HG03103 (cell line): ENCODE measurements at regions not wholly inside any gene's neighbourhood (a gene's known extent, or its start where the extent isn't known, plus 50 kb on each side); places are given as distances from the start of the nearest gene placed in this dataset.
A peak's percentile ranks its signal among the peaks of the same experiment; 100 is the strongest.
"Not testable (repeated sequence)": the region's sequence is repeated elsewhere in the genome, so short reads cannot be mapped to it uniquely, and the experiment has no call there.

Source experiments
- ATAC-seq: cut with Tn5 transposase; IDR thresholded peaks from one replicate; pipeline ENCODE4 v1.9.1; 2021; ENCODE audit warnings: low read depth; ENCODE audit not compliant: unreplicated experiment

DNA sequence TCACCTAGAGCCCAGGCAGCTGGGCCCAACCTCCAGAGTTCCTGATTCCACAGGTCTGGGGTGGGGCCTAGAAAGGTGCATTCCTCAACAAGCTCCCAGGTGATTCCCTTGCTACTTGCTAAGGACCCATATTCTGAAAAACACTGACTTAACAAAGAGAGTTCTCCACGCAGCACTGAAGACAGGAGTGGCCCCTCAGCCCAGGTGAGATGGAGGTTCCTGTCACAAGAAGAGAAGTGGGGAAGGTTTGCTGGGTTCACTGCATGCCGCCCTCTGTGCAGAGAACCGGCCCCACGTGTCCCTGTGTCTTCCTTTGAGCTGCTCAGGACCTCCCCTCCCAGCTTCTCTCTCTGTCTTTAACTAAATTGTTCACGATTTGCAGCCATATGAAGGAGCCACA lies 201.4 kb upstream of the DDX18 start:
- ATAC-seq: no peak

DNA sequence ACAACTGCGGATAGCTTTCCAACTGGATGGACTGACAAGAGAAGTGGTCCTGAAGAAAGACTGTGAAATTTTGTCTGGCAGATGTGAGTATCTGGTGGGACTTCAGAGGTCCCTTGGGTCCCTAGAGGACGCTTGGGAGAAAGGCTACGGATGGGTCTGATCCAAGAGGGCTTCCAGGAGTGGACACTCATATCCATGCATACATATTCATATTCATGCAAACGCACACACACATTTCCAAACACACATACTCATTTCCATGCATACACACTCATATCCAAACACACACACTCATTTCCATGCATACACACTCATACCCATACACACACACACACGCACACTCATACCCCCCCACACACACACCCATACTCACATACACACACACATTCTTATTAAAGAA lies 200.2 kb upstream of the DDX18 start:
- no peak for ATAC-seq

DNA sequence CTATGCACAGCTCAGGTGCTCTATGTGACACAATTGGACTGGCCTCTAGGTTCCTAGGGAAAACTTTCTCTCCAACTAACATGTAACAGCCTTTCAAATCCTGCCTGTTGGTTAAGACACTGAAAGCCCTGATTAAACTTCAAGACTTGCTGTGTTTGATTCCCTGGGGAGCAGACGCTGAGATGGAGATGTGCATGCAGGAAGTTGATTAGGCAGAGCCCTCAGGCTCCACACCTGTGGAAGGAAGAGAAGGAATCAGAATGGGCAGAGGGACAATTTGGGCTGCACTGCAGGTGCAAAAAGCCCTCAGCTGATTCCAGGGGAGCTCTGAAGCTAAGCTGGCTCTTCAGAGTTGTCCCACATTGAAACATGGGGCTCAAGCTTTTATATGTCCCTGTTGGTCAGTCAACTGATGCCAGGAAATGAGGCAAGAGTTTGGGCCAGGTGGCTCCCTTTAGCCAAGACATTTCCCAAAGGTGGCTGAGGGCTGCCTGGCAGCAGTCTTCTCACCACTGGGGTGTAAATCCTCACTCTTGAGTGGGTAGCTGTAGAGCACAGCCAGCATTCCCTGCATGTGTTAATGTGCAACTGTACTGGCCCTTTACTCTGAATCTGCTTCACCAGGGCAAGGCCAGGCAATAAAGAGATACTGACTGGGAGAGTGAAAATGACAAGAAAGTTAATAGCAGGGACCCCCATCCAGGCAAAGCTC lies 199.5 kb upstream of the DDX18 start:
- ATAC-seq: no peak

DNA sequence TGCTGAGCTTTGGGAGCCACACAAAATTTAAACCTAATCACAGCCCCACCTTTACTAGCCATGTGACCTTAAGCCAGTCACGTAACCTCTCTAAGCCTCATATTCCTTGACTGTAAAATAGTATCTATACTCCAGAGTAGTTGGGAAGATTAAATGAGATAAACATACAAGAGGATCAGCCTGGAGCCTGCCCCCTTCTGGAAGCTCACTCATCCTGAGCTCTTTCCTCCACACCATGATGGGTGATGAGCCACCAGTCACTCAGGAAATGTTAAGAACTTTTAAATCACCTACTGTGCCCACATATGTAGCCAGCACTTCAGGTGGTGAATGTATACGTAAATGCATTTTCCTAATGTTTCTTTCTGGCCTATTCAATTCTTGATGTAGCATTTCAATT lies 195.9 kb upstream of the DDX18 start:
- ATAC-seq: no peak

DNA sequence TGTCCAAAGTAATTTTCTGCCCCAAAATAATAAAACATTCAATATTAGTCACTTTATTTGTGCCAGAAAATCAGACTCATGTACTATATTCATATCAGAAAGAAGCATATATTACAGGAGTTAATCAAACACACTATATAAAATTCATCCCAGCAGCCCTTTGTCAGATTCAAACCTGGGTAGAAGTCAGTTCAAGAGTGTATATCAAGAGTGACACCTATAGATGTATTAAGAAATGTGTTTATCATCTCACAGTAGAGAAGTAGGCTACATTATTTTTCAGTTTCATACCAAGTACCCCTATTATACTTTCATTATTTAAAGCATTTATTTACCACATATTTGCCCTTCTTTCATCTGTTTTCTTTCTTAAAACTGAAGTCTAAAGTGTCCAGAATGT lies 193.2 kb upstream of the DDX18 start:
- no peak for ATAC-seq

DNA sequence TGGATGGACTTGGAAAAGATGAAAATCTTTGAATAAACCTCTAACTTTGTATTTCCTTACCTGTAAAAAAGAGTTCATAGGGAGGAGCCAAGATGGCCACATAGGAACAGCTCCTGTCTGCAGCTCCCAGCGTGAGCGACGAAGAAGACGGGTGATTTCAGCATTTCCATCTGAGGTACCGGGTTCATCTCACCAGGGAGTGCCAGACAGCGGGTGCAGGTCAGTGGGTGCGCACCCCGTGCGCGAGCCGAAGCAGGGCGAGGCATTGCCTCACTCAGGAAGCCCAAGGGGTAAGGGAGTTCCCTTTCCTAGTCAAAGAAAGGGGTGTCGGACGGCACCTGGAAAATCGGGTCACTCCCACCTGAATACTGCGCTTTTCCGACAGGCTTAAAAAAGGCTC lies 191.3 kb upstream of the DDX18 start:
- ATAC-seq: not testable (repeated sequence)

DNA sequence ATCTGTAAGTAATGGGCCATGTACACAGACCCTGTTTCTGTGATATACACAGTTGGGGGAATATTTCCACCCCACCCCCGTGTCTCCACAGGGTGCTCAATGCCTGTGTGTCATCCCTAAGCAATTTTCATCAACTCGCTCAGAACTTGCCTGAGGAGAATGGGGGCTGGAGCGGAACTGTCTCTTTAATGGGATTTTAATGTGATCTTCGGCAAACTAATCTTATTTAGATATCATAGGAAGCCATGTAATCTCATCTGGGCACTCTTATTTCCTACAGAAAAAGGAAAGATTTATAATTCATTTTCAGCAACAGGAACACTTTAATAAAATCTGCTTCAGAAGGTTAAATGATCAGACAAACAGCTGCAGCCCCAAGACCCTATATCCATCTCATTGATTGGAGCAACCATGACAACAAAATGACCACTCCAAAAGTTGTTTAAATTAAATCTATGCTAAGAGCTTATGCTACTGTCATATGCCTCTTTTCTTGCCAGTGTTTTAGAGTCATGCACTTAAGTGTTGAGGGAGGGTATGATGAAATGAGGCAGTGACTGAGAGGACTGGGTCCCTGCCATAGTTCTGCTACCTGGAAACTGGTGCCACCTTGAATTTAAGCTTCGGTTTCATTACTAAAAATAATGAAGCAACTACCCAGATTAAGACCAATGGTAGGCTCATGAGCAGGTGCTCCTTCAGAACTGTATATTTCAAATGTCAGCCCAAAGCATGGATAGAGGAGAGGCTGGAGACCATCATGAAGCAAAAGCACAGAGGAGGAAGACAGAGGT lies 183.1 kb upstream of the DDX18 start:
- no peak for ATAC-seq

DNA sequence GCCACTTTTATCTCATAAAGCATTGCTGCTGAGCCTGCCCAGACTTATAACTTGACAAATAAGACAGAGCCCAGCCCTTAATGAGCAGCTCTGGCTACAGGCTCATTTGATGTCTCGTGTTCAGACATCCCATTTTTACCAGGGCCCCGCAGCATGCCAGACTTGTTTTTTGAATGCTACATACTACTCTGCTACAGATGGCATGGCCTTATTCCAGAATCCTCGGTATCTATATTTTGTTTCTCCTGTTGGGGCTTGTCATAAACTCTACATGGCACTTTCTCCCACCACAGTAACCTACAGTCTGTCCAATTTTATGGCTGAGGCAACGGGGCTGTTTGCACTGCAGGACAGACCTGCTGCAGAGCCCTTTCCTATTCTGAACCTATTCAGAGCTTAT lies 179.0 kb upstream of the DDX18 start:
- ATAC-seq: no peak

DNA sequence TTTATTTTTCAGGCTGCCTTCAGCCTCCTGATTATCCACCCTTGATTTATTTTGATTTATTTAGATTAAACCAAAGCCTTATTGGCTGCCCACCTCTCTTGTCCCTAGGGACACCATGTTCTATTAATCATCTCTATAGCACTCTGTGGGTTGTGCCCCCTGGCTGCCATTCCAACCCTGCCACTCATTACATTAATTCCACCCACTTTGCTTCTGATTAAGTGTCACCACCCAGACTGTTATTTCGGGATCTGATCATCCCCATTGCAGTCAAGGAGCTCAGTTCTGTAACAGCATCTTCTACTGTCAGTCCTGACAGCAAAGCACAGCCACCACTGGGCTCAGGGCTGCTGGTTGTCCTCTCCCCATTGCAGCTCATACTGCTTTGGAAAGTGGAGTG lies 175.1 kb upstream of the DDX18 start:
- ATAC-seq: no peak

DNA sequence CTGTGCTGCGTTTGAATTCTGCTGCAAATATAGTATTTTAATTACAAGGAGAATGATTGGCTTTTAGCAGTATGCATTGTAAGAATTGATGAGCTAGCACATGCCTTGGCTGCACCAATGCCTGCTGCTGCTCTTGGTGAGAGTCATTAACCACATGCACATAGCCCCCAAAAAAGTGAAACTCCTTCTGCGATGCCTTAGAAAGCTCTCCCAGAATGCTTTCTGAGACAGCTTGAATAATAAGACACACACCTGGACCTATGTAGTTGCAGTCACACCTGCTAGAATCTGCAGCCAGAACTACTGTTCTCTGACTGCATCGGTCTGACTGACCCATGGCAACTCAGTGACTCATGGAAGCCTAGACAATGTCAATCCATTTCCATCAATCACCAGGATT lies 170.1 kb upstream of the DDX18 start:
- no peak for ATAC-seq

DNA sequence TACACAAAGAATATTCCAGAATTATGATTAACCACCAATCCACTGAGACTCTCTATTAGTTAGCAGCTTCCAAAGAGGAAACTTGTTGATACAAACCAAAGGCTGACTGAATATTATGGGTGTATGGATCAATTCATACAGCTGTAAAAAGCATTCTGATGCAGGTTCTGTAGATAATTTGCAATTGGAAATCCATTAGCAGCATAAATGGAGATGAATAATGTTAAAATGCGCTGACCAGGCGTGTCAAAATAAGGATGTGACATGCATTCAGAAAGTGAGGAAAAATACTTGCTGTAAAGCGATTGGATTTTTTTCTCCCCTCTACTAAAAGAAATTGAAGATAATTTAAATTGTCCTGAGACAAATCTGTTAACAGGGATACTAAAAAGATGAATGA lies 169.0 kb upstream of the DDX18 start:
- no peak for ATAC-seq

DNA sequence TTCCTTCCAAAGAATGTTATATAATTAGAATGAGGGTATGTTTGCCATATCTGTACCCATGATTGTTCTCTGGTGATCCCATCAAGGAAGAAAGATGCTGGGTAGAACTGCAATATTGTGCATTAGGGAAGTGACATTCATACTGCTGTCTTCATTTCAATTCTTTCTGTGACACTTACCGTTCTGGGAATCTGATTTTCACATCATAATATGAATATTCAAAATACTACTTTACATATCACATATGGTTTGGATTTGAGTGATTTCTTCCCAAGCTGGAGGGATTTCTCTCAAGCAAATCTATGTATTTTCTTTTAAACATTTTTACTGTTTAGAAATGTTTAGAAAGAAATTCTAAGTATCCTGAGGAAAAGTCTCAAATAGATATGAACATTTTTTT lies 168.4 kb upstream of the DDX18 start:
- no peak for ATAC-seq

DNA sequence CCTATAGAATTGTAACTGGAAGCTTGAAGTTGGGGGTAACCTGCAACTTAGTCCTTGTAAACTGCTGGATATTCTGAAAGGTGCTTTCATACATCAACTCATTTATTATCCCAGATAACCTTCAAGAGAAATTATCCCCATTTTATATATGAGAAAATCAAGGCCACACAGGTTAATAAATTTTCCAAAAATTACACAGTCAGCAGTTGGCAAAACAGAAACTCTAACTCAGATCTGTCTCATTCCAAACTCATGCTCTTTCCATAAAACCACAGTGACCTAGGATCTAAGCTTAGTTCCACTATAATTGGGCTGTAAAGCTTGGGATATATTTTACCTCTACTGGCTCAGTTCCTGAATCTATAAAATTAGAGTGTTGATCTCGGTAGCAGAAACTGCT lies 167.6 kb upstream of the DDX18 start:
- ATAC-seq: no peak

DNA sequence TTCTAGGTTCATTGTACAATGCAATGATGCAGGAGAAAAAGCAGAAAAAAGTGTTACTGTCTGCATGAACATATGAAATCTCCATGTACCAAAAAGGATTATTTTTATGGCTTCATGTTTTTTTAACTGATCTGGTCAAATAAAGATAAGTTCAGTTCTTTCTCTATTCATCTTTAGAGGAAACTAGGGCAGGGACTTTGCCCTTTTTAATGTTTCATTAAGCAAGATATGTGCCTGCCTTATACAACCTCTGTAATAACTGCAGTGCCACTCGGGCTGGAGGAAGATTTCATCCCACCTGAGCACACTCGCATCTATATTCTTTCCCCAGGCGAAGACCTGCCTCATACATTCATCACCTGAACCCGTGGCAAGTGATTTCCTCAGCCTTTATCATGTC lies 157.9 kb upstream of the DDX18 start:
- no peak for ATAC-seq

DNA sequence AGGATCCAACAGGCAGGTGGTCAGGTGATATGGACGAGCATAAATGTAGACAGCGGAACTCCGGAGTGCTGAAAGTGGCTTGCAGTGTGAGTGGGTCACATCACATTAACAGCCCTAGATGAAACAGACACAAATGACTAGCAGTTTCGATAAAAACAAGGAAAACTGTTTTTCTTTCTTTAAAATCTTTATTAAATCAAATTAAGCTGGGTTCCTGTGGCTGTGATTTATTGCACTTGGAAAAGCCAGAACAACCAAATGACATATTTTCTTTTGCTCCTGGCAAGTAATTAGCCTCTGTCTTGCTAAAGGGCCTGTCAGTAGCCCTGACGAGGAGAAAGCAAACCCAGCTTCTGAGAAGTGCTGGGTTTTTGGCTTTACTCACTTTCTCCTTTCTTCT lies 152.9 kb upstream of the DDX18 start:
- ATAC-seq: no peak

DNA sequence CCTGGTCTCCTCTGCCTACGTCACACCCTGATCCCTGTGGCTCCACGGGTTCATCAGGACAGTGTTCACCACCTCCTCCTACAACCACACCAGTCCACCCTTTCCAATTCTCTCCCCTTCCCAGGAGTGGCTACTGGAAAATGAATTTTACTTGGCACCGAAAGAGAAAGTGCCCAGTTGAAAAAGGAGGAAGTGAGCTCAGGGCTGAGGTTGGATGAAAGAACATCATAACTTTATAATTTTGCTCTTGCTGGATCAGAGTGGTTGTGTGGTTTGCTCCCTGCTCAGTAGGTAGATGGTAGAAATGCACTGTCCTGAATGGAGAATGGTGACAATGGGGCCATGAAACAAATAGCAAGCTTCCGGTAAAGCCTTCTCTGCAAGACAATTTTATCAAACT lies 140.3 kb upstream of the DDX18 start:
- ATAC-seq: no peak

DNA sequence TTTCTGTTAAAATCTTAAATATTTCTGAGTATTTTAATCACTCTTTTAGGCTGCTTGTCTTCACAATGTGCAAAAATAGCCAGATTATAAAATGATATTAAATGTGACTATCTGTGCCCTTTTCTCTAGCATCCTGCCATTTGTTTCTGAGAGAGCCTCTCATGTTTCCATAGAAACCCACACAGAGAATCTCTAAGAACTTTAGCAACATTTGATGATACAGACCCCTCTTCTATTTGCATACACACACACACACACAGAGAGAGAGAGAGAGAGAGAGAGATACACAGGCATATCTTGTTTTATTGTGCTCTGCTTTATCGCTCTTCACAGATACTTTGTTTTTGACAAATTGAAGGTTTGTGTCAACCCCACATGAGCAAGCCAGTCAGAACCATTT lies 134.5 kb upstream of the DDX18 start:
- ATAC-seq: no peak

DNA sequence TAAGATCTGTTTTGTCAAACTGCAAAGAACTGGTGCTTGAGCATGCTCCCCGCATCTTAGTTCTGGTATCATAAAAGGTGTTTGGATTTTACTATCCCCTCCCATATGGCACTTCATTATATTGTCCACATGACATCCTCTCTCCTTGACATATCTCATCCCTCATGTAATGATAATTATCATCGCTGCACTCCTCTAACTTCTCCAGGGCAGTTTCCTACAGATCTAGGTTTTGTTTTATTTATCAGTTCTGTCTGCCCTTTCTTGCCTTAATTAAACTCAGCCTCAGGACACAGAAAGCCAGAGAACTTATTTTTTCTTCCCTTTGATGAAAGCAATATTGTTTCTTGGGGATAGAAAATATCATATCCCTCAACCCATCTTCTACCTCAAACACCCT lies 129.6 kb upstream of the DDX18 start:
- ATAC-seq: no peak

DNA sequence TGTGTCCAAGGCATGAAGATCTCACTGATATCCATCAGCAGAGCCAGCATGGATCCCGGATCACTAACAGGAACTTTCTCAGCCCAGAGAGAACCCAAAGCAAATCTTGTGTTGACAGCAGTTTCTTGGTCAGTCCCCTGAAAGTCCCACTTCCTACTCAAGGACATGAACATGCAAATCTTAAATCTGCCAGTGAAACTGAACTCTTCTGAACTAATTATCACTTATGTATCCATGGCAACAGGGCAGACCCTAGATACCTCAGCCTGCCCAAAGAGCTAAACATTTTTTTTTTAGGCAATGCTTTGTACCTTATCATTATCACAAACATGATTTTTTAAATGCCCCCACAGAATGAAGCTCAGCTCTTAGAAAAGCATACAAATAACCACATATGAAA lies 127.8 kb upstream of the DDX18 start:
- peak; percentile 90 for ATAC-seq

DNA sequence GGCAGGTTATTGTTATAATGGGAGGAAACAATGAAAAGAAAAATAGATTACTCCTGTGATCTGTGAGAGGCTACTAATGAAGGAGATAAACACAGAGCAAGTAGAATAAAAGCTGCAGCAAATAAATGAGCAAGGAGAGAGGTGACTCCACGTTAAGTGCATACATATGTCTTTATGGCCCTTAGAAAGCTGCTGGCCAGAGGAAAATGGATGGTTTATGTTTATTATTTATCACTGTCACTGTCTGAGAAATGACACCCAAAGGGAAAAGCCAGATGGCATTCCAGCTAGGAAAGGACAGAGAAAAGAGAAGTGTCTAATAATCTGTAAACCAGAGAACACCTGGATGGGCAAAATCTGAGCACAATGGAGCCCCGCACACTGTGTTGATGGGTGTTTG lies 122.9 kb upstream of the DDX18 start:
- no peak for ATAC-seq

DNA sequence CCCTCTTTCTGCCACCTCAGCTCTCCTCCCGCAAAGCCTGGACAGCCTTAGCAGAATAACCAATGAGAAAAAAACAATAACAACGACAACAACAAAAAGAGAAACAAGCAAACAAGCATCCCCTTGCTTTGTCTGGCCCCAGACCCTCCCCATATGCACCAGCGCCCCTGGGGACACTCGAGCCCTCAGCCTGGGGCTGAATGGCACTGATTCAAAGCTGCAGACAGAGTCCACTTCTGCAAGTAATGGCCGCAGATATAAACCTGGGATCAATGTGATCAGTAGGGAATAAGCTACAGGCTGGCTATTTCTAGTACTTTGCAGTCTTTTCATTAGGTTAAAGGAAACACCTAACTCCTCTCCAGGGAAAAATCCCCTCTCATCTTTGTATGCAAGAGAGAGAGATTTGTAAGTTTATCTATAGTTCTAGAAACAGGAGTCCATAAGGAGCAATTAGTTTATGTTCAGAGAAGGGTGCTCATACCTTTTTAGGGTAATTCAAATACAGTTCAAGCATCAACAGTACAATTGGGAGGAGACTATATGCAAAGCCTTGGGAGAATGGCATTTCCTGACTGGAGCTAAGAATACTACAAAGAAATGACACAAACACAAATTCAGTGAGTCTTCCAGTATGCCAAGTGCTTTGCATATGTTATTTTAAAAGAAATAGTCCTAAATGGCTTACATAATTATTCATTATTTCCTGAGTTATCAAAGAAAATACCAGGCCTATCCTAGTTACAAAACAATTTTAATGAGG lies 122.3 kb upstream of the DDX18 start:
- ATAC-seq: no peak

DNA sequence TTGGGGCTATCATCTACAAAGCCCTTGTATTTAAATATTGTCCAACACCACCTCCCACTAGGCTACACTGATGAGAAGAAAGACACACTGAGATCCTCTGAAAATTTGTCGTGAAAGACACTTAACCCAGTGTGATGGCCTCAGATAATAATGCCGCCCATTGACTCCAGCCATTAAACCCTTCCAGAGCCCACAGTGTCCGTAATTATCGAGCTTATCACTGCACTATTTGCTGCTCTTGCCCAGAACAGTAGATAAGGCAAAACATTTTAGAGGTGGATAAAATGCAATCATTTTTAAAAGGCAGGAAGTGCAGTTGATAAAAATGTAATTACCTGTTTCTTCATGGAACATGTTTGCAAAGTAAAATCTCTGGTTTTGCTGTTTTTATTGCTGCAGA lies 121.3 kb upstream of the DDX18 start:
- no peak for ATAC-seq
